Lower lobe of right lung (tissue), 2 donors: ENCODE measurements at regions not wholly inside any gene's neighbourhood (a gene's known extent, or its start where the extent isn't known, plus 50 kb on each side); places are given as distances from the start of the nearest gene placed in this dataset.

Source experiments
- ATAC-seq, 2 donors: fragments of 200-7000 bp; cut with Tn5 transposase; one replicate each; pipeline ENCODE4 v1.9.1; 2020 to 2022; ENCODE audit warnings: mild to moderate bottlenecking in 2 of 2, moderate library complexity in 2 of 2
- DNase-seq: peaks from one replicate; pipeline ENCODE4 v3.0.0-alpha.2; 2020
- H3K27ac ChIP-seq: fragments of 200-600 bp; one replicate; pipeline ENCODE4 v1.8.0; 2022
- H3K27me3 ChIP-seq: fragments of 200-600 bp; one replicate; pipeline ENCODE4 v1.8.0; 2022; ENCODE audit warnings: low read depth
- H3K36me3 ChIP-seq: fragments of 200-600 bp; one replicate; pipeline ENCODE4 v1.8.0; 2022; ENCODE audit warnings: mild to moderate bottlenecking
- H3K4me1 ChIP-seq: fragments of 200-600 bp; one replicate; pipeline ENCODE4 v1.8.0; 2022
- H3K4me3 ChIP-seq: fragments of 200-600 bp; one replicate; pipeline ENCODE4 v1.8.0; 2022; ENCODE audit warnings: mild to moderate bottlenecking
- H3K9me3 ChIP-seq: fragments of 200-600 bp; one replicate; pipeline ENCODE4 v1.8.0; 2022
- intact Hi-C: fragments of 100-400 bp; cut with DNase I; formaldehyde crosslinking; loops from one replicate; pipeline ENCODE4 v1.11.0; 2022
- TF ChIP-seq, protein P1 (sequence below): fragments of 200-600 bp; IDR thresholded peaks from one replicate; pipeline ENCODE4 v1.8.0; 2022; ENCODE audit warnings: antibody characterized with exemption, mild to moderate bottlenecking
- donor health status: DM: no; HTN: yes; CAD: no; lungs with severe emphysema.

- DNase-seq (no peak), ATAC-seq (no peak)
- Histone ChIP-seq H3K36me3 (no peaks in the 10 kb centered on the region), H3K9me3 (peaks cover 10% of the 10 kb centered on the region), H3K27me3 (no peaks in the 10 kb centered on the region), H3K4me1 (no peaks in the 10 kb centered on the region), H3K27ac (no peak overlapping the region), H3K4me3 (no peak overlapping the region)
- TF ChIP-seq, protein P1, sequence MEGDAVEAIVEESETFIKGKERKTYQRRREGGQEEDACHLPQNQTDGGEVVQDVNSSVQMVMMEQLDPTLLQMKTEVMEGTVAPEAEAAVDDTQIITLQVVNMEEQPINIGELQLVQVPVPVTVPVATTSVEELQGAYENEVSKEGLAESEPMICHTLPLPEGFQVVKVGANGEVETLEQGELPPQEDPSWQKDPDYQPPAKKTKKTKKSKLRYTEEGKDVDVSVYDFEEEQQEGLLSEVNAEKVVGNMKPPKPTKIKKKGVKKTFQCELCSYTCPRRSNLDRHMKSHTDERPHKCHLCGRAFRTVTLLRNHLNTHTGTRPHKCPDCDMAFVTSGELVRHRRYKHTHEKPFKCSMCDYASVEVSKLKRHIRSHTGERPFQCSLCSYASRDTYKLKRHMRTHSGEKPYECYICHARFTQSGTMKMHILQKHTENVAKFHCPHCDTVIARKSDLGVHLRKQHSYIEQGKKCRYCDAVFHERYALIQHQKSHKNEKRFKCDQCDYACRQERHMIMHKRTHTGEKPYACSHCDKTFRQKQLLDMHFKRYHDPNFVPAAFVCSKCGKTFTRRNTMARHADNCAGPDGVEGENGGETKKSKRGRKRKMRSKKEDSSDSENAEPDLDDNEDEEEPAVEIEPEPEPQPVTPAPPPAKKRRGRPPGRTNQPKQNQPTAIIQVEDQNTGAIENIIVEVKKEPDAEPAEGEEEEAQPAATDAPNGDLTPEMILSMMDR = no peak
- intact Hi-C loops = no loop called here
Observed at GRCh38 chr2:145939949-145940348, 1420.0 kb upstream of the ZEB2 start.

DNA sequence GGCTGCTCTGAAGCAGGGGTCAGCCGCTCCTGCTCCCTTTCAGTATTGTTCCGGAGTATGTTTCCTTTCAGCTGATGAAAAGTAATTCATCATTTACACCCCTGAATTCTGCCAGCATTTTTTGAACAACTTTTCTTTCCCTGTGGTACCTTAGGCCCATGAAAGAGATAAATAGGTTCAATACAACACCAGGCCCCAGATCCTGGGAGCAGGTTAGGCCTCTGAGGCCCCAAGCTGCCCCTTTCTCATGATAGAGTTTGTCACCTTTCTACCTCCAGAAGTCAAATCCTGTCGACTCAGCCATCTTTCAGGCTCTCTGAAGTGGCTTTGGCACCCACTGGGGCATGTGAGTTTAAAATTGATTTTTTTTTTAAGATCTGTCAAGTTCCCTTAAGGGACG is 1415.1 kb upstream of the ZEB2 start:
- TF ChIP-seq, protein P1 = no peak
- no peaks in the 10 kb centered on the region for H3K36me3 ChIP-seq
- no peak overlapping the region for H3K4me3 ChIP-seq
- no peaks in the 10 kb centered on the region for H3K4me1 ChIP-seq
- no peak overlapping the region for H3K27ac ChIP-seq
- H3K9me3 ChIP-seq = no peaks in the 10 kb centered on the region
- DNase-seq (no peak), ATAC-seq (no peak)
- intact Hi-C loops = no loop called here
- H3K27me3 ChIP-seq = no peaks in the 10 kb centered on the region

DNA sequence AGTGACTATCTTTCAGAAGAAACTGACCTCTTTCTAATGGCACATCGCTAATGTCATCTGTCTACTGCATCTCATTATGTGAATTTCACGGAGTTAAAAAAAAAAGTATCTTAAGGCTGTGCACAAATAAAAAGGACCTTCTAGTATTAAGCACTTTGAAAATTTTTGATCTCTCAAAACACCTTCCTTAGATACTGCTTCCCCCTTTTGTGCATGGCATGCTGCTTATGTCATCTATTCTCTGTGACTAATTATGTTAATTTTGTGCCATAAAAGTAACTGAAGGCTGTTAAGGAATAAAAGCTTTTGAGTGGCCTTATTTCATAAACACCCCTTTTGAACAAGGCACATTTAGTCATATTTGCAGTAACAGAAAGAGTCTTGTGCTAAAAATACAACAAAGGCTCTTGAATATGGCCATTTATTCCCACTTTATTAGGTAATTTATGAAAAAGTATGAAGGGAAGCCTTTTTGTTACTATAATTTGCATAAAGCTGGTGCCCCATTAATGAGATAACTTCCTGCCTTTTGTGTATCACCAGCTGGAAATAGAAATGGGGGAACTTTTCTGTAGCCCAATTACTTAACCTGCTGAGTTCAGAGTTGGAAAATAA is 1412.0 kb upstream of the ZEB2 start:
- no peak for ATAC-seq
- Histone ChIP-seq H3K36me3 (no peaks in the 10 kb centered on the region), H3K4me1 (no peaks in the 10 kb centered on the region), H3K27me3 (no peaks in the 10 kb centered on the region), H3K9me3 (no peaks in the 10 kb centered on the region), H3K27ac (no peak overlapping the region), H3K4me3 (no peak overlapping the region)
- no peak for DNase-seq
- TF ChIP-seq, protein P1 = no peak
- intact Hi-C loops = no loop called here

DNA sequence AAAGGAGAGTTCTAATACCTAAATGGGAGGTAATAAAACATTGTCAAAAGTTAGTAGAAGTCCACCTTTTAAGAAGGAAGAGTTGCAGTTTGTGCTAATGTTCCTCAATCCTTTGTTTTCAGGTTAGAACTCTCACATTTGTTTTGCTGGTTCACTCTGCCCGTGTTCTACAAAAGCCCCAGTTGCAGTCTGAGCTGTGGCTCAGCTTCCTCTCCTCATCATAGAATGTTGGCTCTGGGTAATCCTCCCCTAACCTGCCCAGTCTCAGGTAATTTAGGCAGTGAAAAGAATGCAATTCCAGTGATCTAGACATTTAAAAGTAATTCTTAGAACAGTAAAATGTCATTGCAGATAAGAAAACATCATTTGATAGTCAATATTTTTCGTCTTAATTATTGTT is 1410.4 kb upstream of the ZEB2 start:
- Histone ChIP-seq H3K36me3 (no peaks in the 10 kb centered on the region), H3K27ac (no peak overlapping the region), H3K27me3 (no peaks in the 10 kb centered on the region), H3K4me1 (no peaks in the 10 kb centered on the region), H3K4me3 (no peak overlapping the region), H3K9me3 (no peaks in the 10 kb centered on the region)
- TF ChIP-seq, protein P1 = no peak
- intact Hi-C loops = no loop called here
- no peak for ATAC-seq
- no peak for DNase-seq

DNA sequence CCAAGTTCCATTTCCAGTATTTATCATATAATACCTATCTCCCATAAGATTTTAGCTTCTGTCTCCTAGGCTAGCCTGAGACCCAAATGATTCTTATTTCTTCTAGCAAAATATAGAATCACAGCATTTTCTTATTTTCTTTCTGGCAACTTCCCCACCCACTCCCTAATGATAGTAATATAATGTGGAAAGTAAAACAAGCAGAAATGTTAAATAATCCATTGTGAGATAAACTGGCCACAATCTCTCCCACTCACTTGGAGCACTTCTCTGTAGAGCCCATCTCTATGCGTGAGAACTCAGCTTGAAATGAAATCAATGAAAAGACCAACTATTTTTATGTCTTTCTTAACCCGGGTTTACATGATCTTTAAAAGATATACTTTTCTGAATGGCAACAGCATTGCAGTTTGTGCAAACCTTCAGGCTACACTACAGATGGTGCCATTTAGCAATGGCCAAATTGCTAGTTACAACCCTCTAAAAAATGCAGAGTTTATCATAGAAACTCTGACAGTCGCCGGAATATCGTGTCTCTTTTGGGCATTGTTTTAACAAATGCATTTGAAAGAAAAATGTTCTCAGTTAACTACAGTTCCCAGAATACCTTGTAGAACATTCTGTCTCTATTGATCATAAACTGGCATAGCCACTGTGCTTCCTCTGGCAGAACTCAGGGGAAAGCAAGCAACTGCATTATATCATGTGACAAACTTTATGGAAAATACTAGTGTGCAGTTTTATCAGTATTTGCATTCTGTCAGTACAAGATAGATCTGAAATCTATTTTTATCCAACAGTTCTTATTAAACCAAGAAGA is 1407.4 kb upstream of the ZEB2 start:
- Histone ChIP-seq H3K27ac (no peak overlapping the region), H3K9me3 (no peaks in the 10 kb centered on the region), H3K4me1 (no peaks in the 10 kb centered on the region), H3K4me3 (no peak overlapping the region), H3K36me3 (no peaks in the 10 kb centered on the region), H3K27me3 (no peaks in the 10 kb centered on the region)
- no peak for DNase-seq
- TF ChIP-seq, protein P1 = no peak
- intact Hi-C loops = no loop called here
- ATAC-seq = no peak
